ENCODE measurements at regions not wholly inside any gene's neighbourhood (a gene's known extent, or its start where the extent isn't known, plus 50 kb on each side); places are given as distances from the start of the nearest gene placed in this dataset.

GRCh38 chr3:82957079-82957478, 1195.6 kb upstream of the GBE1 start:
- TF ChIP-seq, protein P1, sequence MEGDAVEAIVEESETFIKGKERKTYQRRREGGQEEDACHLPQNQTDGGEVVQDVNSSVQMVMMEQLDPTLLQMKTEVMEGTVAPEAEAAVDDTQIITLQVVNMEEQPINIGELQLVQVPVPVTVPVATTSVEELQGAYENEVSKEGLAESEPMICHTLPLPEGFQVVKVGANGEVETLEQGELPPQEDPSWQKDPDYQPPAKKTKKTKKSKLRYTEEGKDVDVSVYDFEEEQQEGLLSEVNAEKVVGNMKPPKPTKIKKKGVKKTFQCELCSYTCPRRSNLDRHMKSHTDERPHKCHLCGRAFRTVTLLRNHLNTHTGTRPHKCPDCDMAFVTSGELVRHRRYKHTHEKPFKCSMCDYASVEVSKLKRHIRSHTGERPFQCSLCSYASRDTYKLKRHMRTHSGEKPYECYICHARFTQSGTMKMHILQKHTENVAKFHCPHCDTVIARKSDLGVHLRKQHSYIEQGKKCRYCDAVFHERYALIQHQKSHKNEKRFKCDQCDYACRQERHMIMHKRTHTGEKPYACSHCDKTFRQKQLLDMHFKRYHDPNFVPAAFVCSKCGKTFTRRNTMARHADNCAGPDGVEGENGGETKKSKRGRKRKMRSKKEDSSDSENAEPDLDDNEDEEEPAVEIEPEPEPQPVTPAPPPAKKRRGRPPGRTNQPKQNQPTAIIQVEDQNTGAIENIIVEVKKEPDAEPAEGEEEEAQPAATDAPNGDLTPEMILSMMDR (IDR thresholded peaks at IDR 0.05; ENCODE audit: insufficient read depth, low read length, poor library complexity, severe bottlenecking): no peak
- TF ChIP-seq EZH2phosphoT487 (conservative IDR thresholded peaks at IDR 0.05; ENCODE audit: low read length): no peak

Data from SU-DHL-6 (cell line).